ENCODE measurements at regions not wholly inside any gene's neighbourhood (a gene's known extent, or its start where the extent isn't known, plus 50 kb on each side); places are given as distances from the start of the nearest gene placed in this dataset.

DNA sequence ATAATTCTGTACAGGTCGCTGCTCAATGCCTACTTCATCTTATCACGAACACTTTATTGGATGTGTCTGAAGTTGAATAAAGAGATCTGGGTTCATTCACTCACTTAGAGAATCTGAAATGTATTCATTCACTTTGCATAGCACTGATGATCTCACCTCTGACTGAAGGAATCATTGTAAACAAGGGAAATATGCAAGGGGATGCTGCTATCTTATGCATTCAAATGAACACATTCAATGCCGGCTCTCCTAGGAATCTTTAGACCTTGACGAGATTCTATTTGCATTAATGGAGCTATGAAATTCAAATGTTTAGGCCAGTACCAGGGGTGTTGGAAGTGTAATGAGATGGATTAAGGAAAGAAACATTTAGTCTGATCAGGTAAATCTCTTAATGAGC lies 200.6 kb upstream of the COBL start:
- no peak for DNase-seq (ENCODE audit: low read depth, low spot score)

DNA sequence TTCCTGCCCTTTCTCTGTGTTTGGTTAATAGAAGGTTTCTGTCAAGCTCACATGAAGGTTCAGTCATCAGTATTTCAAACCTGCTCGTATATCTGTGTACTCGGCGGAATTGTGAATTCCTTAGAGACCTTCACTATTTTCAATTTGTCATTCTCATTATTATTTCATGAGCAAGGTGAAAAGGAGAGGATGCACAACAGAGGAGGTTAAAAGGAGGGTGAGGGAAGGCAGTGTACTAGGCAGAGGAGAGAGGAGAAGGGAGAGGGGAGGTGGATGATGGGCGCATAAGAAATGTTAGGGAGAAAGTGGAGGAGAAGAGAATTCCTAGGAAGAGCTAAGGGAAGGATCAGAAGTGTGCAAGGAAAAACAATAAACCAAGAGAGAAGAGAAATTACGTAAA lies 185.0 kb upstream of the COBL start:
- no peak overlapping the region for H3K4me3 ChIP-seq (ENCODE audit: low read length)
- DNase-seq (ENCODE audit: low read depth, low spot score), result no peak

More for the DNA sequence above, 200.6 kb upstream of the COBL start:
- no peak overlapping the region for H3K4me3 ChIP-seq (ENCODE audit: low read length)

DNA sequence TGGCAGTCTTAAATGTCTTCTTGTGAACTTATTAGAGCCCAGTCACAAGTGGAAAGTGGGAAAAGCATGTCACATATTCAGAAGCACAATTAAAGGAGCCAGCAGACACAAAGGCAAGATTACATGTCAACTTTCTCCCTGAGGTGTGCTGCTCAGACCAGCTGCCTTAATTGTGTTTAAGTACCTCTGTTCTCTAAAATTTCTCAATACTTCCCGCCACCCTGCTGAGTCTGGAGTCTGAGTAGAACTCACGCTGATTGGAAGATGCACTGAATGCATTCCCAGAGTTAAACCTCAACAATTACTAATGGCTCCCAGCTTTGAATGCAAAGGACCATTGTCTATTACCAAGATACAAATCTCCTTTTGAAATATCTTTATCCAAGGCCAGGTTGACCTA lies 166.4 kb upstream of the COBL start:
- no peak for DNase-seq (ENCODE audit: low read depth, low spot score)

DNA sequence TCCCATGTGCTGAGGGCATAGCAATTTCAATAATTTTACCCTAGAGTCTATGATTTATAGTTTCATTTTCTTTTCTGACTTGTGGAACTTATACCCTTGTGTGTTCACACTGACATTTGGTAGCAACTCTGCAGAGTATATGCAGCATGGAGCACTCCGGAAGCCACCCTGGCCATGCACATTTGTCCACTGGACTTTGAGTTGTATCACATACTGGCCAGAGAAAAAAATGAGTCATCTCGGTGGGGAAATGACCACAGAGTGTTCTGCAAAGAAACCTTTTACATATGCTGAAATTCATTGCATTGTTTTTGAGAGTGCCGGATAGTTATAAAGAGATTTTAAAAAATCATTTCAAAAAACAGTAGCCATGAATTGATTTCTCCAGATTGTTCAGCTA lies 164.8 kb upstream of the COBL start:
- no peak overlapping the region for H3K4me3 ChIP-seq (ENCODE audit: low read length)
- no peak for DNase-seq (ENCODE audit: low read depth, low spot score)

More for the DNA sequence above, 166.4 kb upstream of the COBL start:
- H3K4me3 ChIP-seq (ENCODE audit: low read length), result no peak overlapping the region

DNA sequence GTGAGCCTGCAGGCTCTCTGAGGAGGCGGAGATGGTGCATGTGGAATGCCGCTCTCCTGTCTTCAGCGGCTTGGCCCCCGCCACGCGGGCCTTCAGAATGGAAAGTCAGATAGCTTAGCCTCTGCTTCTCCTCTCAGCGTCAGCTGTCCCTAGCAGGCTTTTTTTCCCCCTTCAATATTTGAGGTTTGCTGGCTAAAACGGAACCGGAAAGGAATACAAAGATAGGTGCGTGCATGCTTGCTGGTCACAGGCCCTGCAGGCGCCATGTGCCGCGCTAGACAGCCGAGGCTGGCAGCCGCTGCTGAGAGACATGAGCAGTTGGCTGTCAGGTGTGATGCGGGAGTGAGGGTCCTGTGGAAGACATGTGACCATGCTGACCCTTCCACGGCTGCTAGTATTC lies 161.2 kb upstream of the COBL start:
- no peak overlapping the region for H3K4me3 ChIP-seq (ENCODE audit: low read length)
- no peak for DNase-seq (ENCODE audit: low read depth, low spot score)

DNA sequence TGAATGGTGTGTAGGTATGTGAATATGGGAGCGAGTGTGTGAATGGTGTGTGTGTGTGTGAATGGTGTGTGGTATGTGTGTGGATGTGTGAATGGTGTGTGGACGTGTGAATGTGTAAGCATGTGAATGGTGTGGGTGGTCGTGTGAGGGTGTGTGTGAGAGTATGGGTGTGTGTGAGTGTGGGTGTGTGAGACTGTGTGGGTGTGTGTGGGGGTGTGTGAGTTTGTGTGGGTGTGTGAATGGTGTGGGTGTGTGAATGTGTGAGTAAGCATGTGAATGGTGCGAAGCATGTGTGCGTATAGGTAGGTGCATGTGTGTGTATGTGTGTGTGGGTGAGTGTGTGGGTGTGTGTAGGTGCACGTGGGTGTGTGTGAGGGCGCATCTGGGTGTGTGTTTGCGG lies 160.7 kb upstream of the COBL start:
- DNase-seq (ENCODE audit: low read depth, low spot score), result no peak
- H3K4me3 ChIP-seq (ENCODE audit: low read length), result no peak overlapping the region

DNA sequence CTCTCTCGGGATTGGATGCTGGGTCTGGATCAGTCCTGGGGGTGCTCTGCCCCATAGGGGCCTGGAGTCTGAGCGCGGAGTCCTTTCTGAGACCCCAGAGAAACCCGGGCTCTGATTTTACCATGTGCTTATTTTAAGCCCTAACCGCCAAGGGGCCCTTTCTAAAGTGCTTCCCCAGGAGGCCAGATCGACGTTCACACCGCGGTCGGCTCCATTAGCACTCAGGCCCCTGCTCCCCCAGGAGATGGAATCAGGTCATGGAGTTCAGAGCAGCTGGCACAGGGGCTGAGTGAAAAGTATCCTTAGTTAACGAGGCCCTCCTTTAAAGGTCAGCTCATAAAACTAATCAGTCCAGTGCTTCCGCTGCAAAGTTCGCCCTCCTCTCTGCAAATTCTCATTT lies 159.4 kb upstream of the COBL start:
- DNase-seq (ENCODE audit: low read depth, low spot score), result no peak
- no peak overlapping the region for H3K4me3 ChIP-seq (ENCODE audit: low read length)

DNA sequence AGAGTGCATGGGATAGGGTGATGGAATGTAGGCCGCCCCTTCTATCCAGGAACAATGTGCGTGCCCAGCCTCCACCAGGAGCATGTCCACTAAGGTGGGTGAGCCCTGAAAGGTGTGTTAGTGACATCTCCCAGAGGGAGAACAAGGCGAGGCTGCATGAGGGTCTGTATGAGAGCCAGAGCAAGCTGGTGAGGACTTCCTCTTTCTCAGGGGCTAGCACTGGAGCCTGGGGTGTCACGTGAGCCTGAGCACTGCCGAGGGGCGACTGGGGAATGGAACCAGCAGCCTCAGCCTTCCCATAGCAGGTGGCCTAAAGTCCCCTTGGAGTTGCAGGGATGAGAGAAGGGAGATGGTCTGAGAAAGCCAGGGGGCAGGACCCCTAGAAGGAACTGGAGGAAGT lies 156.3 kb upstream of the COBL start:
- no peak for DNase-seq (ENCODE audit: low read depth, low spot score)

DNA sequence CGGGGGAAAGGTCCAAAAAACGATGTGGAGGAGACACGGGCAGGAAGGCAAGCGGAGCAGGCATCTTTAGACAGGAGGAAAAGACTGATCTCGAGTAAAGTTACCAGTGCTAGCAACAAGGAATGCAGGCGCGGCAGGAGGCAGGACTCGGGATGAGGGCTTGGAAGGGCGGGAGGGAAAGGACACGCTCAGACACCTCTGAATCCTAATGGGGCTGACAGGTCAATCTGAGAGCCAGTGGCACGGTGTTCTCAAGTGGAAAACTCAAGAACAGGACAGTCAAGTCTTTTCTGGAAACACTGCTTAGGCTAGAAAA lies 155.3 kb upstream of the COBL start:
- H3K4me3 ChIP-seq (ENCODE audit: low read length), result no peak overlapping the region

More for the DNA sequence above, 156.3 kb upstream of the COBL start:
- H3K4me3 ChIP-seq (ENCODE audit: low read length), result no peak overlapping the region

DNA sequence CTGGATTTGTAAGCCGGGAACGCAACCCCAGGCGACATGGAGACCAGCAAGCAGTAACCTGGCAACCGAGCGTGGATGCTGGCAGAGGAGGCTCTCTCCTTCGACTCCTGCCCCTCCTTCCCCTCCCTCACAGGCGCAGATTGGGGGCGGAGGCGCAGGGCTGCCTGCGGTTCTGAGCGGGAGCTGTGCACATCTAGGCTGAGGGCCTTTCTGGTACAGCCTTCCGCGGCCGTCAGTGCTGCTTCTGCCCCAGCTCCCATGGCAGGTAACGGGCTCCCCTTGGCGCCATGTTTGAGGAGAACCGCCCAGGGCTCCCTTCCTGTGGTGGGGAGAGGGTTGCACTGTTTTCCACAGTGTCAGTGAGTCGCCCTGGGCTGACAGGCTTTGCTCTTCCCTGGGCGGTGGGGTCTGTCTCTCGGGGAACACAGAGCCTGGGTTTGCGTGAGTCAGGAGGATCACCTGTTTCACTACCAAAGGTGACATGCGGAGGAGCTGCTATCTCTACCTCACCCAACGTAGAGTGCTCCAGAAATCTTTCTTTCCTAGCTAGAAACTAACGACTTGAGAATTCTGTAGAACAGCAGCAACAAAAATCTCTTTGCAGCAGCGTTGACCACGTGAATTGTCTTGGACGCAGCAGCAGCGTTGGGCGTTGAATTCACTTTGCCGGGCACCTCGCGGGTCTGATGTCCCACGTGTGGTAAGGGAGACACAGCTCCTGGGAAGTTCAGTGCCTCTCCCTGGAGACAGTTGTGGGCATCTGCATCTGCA lies 154.8 kb upstream of the COBL start:
- DNase-seq (ENCODE audit: low read depth, low spot score), result no peak
- H3K4me3 ChIP-seq (ENCODE audit: low read length), result no peak overlapping the region

More for the DNA sequence above, 155.3 kb upstream of the COBL start:
- no peak for DNase-seq (ENCODE audit: low read depth, low spot score)

DNA sequence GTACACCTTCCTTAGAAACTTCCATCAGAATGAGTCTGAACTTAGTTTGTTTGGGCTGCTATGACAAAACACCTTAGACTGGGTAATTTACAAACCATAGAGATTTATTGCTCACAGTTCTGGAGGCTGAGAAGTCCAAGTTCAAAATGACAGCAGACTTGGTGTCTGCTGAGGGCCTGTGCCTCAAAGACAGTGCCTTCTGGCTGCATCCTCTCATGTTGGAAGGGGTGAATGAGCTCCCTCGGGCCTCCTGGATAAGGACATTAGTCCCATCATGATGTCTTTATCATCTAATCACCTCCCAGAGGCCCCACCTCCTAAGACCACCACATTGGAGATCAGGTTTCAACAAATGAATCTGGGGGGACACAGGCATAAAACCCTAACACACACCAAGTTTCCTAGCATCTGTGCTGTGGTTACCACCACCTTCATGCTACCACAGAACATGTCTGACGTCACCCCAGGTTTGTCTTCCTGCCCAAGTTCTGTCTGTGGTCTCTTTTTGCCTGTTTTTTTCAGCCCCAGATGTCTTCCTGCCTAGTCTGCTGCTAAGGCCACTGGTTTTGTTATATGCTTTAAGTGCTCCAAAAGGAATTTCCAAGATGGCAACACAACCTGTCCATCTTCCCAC lies 150.9 kb upstream of the COBL start:
- H3K4me3 ChIP-seq (ENCODE audit: low read length), result no peak overlapping the region
- peak; percentile 93 for DNase-seq (ENCODE audit: low read depth, low spot score)

DNA sequence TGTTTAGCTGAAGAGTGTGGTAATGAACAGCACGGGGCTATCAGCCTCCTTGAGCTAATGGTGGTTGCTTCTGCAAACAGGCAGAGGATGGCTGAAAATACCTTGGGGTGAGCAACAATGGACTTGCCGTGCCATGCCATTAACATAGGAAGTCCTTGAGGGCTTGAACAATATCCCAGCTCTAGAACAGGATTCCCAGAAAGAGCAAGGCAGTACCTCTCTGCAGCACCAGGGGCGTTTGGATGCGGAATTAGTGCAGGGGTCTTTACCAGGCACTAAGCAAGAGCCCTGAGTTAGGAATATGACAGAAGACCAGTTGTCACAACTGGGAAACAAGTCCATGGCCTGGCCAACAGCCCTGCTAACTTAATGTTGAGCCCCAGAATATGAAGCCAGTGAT lies 143.2 kb upstream of the COBL start:
- H3K4me3 ChIP-seq (ENCODE audit: low read length), result no peak overlapping the region
- DNase-seq (ENCODE audit: low read depth, low spot score), result no peak

DNA sequence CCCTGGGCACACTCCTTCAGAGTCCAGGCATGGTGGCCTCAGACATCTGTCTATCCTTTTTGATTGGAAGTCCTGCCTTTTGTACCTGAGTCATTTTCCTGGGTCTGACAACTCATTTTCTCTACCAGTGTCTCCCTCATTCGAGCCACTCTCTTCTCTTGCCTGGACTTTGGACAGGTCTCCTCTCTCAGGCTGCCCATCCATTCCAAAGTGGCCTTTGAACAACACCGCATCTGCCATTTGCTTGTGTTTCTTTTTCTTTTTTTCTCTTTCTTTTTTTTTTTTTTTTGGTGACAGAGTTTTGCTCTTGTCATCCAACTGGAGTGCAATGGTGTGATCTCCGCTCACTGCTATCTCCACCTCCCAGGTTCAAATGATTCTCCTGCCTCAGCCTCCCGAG lies 142.1 kb upstream of the COBL start:
- no peak overlapping the region for H3K4me3 ChIP-seq (ENCODE audit: low read length)
- DNase-seq (ENCODE audit: low read depth, low spot score), result no peak

DNA sequence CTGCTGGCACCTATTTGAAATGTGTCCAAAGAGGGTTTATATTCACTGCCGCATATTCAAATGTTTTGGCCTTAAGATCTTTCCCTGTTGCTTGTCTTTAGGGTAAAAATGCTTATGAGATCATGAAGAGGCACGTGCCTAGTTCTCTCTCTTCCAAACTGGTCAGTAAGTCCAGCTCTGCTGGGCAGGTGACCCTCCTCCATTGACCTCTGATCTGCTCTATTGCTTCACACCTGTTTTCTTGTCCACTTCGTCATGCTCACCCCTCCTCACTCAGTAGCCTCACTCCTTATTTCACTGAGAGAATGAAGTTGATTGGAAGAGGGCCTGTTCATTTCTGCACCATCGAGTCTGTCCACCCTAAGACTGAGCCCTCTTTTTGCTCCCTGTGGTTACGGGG lies 140.5 kb upstream of the COBL start:
- H3K4me3 ChIP-seq (ENCODE audit: low read length), result no peak overlapping the region
- no peak for DNase-seq (ENCODE audit: low read depth, low spot score)

DNA sequence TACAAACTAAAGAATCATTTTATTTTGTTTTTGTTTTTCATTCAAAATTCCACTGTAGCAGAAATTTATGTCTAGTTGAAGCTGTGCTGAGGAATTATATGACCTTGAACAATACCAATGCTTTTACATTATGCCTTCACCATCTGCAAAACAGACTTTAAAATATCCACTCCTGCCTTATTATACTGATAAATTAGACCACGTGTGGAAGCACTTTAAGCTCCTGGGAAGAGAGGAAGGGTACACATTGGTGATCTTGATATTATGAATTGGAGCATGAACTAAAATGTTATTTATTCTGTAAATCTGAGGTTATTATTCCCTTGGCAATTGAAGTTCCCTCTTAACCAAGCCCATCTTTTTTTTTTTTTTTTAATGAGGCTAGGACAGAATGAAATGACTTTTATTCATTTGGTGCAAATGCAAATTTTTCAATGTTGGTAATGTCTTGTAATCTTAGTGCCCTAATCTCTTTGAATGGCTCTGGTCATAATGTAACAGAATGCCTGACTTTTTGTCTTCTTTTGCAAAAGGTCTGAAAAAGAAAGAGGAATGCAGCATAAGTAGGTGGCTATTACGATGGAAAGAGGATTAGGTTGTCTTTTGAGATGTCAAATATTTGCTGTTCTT lies 139.9 kb upstream of the COBL start:
- no peak for DNase-seq (ENCODE audit: low read depth, low spot score)
- H3K4me3 ChIP-seq (ENCODE audit: low read length), result no peak overlapping the region

DNA sequence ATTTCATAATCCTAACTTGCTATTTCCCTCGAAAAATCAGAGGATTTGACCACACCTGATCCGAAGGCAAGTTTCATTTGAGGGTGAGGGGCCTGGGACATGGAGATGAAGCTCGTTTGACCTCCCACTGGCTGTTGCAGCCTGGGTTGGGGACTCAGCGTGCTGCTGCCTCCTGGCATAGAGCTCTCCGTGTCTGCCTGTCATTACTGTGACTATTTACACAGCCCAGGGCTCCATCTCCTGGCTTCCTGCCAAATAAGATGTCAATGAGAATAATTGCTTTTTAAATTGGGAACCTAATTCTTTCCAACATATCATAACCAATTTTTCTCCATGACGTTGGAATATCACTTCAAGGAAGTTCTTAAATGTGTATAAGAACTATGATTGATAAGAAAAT lies 139.3 kb upstream of the COBL start:
- DNase-seq (ENCODE audit: low read depth, low spot score), result no peak
- H3K4me3 ChIP-seq (ENCODE audit: low read length), result no peak overlapping the region

DNA sequence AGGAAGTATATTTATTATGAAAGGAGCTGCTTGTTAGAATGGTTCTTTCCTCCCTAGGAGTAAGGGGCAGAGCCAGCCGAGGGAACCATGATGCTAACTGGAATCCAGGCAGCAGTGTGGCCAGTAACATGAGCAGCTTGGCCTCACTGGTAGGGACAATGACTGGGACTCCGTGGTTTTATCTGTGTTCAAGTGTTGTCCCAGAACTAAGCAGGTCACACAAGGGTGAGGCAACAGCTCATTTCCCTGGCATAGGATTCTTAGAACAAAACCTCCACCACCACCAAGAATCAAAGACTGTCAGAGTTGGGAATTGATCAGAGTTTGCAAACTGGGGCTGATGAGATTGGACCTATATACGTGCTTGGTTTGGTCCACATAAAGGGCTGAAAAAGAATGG lies 138.9 kb upstream of the COBL start:
- DNase-seq (ENCODE audit: low read depth, low spot score), result no peak
- H3K4me3 ChIP-seq (ENCODE audit: low read length), result no peak overlapping the region

DNA sequence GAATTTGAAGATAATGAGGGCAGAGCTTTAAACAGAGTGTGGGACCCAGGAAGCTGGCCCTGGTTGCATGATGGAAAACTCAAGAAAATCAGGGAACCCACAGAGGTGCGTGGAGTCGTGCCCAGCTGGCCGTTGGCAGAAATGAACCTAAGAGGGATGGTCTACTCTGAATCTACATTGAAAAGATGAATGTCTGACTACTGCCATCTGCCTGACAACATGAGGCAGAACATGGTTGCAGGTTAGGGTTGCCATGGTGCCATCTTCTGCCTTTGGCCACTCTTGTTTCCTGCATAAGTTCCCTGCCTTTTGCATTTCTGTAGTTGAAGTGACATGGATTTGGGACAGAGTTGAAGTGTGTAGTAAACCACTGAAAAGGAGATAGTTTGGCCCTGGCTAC lies 138.5 kb upstream of the COBL start:
- H3K4me3 ChIP-seq (ENCODE audit: low read length), result no peak overlapping the region
- no peak for DNase-seq (ENCODE audit: low read depth, low spot score)

DNA sequence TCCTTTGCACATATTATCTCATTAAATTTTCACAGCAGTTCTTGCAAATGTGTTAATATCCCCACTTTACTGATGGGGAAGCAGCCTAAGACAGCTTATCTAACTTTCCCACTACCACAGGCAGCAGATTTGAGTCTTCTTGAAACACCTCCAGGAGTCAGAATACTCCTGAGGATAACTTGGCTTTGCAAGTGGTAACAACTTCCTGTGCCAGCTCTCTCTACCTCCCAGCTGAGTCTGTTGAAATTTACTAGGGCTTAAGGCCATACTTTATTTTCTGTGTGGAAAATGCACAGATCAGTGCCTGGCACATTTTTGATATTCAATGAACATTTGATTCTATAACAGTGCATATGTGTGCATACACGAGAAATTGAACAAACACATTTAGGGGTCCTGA lies 136.1 kb upstream of the COBL start:
- DNase-seq (ENCODE audit: low read depth, low spot score), result no peak
- no peak overlapping the region for H3K4me3 ChIP-seq (ENCODE audit: low read length)

DNA sequence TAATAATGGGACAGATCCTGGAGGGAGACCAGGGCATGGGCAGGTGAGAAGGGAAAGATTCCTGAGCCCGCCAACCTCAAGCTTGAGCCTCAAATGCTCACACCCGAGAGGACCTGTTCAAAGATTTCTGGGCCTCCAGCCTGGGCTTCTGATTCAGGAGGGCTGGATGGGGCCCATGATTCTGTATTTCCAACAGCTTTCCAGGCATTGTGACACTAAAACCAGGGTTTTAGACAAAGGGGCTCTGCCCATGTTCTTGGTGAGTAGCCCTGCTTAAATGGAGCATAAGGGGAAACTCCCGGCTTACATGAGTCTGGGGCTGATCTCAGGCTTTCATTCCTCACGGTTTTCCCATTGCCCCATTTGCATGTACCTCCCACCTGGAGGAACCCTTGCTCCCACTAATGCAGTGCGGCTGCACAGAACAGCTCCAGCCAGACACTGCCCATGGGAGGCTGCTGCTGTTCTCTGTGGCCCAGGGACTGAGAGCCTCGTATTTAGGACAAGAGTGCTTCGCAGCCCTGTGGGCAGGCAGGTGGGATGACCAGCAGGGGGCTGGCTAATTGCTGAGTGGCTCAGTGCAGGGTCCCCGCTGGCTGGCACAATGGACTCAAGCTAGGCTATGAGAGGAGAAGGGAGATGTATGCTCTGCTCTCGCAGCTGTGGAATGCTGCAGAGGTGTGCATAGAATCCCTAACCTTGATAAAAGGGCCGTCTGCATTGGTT lies 135.3 kb upstream of the COBL start:
- H3K4me3 ChIP-seq (ENCODE audit: low read length), result no peak overlapping the region
- no peak for DNase-seq (ENCODE audit: low read depth, low spot score)
